ENCODE measurements at regions not wholly inside any gene's neighbourhood (a gene's known extent, or its start where the extent isn't known, plus 50 kb on each side); places are given as distances from the start of the nearest gene placed in this dataset.

GRCh38 chr6:90390379-90390778 lies 93.7 kb upstream of the BACH2 start:
- H3K4me1 ChIP-seq (ENCODE audit: control insufficient read depth in 1 of 2, insufficient read depth in 2 of 2, low read depth in 1 of 2, low read length in 1 of 2): no peaks in the 10 kb centered on the region; a peak in 1 of 4 replicates
- ChIA-PET POLR2A (no interaction called here), CTCF (interaction anchor here (0.8 to 1.3 kb wide), 3 partner anchors 9 to 89 kb away, joined by 3 to 5 read pairs (median 4); no protein-coding TSS in a partner anchor)
- H3K4me2 ChIP-seq: no peak overlapping the region
- no peak overlapping the region for H3K4me3 ChIP-seq (ENCODE audit: low read depth in 2 of 2, low read length in 1 of 2)
- no peaks in the 10 kb centered on the region for H3K9me3 ChIP-seq
- H3K27me3 ChIP-seq (ENCODE audit: insufficient read depth): no peaks in the 10 kb centered on the region; the same call in 1 of the 2 replicates
- no peaks in the 10 kb centered on the region for H3K36me3 ChIP-seq (replicated peaks in 1 of 2; ENCODE audit: control insufficient read depth in 1 of 2, insufficient read depth in 2 of 2, low read length in 1 of 2)
- H3F3A ChIP-seq (replicated peaks; ENCODE audit: insufficient read depth): no peaks in the 10 kb centered on the region
- TF ChIP-seq MEF2A (IDR thresholded peaks at IDR 0.05; ENCODE audit: borderline replicate concordance, low read depth): no peak
- TF ChIP-seq GABPA (IDR thresholded peaks at IDR 0.05; ENCODE audit: low read depth): no peak
- no peak for TF ChIP-seq PBX3 (IDR thresholded peaks at IDR 0.05)
- TF ChIP-seq NFIC (IDR thresholded peaks at IDR 0.05; ENCODE audit: borderline replicate concordance): no peak
- no peak for TF ChIP-seq YY1 (IDR thresholded peaks at IDR 0.05; ENCODE audit: low read depth)
- TF ChIP-seq, protein P1, sequence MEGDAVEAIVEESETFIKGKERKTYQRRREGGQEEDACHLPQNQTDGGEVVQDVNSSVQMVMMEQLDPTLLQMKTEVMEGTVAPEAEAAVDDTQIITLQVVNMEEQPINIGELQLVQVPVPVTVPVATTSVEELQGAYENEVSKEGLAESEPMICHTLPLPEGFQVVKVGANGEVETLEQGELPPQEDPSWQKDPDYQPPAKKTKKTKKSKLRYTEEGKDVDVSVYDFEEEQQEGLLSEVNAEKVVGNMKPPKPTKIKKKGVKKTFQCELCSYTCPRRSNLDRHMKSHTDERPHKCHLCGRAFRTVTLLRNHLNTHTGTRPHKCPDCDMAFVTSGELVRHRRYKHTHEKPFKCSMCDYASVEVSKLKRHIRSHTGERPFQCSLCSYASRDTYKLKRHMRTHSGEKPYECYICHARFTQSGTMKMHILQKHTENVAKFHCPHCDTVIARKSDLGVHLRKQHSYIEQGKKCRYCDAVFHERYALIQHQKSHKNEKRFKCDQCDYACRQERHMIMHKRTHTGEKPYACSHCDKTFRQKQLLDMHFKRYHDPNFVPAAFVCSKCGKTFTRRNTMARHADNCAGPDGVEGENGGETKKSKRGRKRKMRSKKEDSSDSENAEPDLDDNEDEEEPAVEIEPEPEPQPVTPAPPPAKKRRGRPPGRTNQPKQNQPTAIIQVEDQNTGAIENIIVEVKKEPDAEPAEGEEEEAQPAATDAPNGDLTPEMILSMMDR (IDR thresholded peaks at IDR 0.05): no peak
- no peak for TF ChIP-seq TCF12 (IDR thresholded peaks at IDR 0.05)
- TF ChIP-seq FOXJ3 (CRISPR knock-in tag; IDR thresholded peaks at IDR 0.05): no peak
- TF ChIP-seq EZH2phosphoT487 (IDR thresholded peaks at IDR 0.05; ENCODE audit: borderline replicate concordance, low read depth): no peak
- no peak for TF ChIP-seq TAF1 (IDR thresholded peaks at IDR 0.05; ENCODE audit: borderline replicate concordance, low read depth, low read length)
- no peak for TF ChIP-seq USF1 (IDR thresholded peaks at IDR 0.05; ENCODE audit: borderline replicate concordance, low read depth)
- TF ChIP-seq RXRA (IDR thresholded peaks at IDR 0.05; ENCODE audit: borderline replicate concordance, low read depth): no peak
- TF ChIP-seq NRF1 (IDR thresholded peaks at IDR 0.05; ENCODE audit: low read depth, low read length): no peak
- TF ChIP-seq FOXM1 (IDR thresholded peaks at IDR 0.05; ENCODE audit: low read depth): no peak
- TF ChIP-seq ELF1 (IDR thresholded peaks at IDR 0.05): no peak
- no peak for TF ChIP-seq RCOR1 (IDR thresholded peaks at IDR 0.05; ENCODE audit: low read length)
- TF ChIP-seq FOSL2 (IDR thresholded peaks at IDR 0.05; ENCODE audit: borderline replicate concordance, low read depth): no peak
- TF ChIP-seq MXI1 (IDR thresholded peaks at IDR 0.05; ENCODE audit: low read depth, low read length): no peak
- H3K27ac ChIP-seq (ENCODE audit: low read depth in 2 of 2, low read length in 1 of 2): no peak overlapping the region
- no peaks in the 10 kb centered on the region for H4K20me1 ChIP-seq (ENCODE audit: insufficient read depth)
- no peaks in the 10 kb centered on the region for H3K79me2 ChIP-seq (ENCODE audit: insufficient read depth)
- H3K9ac ChIP-seq: no peak overlapping the region
- H3K9me2 ChIP-seq: no peaks in the 10 kb centered on the region
- no peak for DNase-seq
- no peak overlapping the region for H2AFZ ChIP-seq (ENCODE audit: low read depth)
